Uterus (tissue), 3 donors: ENCODE measurements at regions not wholly inside any gene's neighbourhood (a gene's known extent, or its start where the extent isn't known, plus 50 kb on each side); places are given as distances from the start of the nearest gene placed in this dataset.

Source experiments
- DNase-seq, 2 donors: peaks; one replicate each; pipeline ENCODE4 v3.0.0-alpha.2; 2019 to 2020
- H3K27ac ChIP-seq, 2 donors: fragments of 200-600 bp; sonication (generic); 1 replicate in 1 of 2; 2 replicates in 1 of 2; pipeline ENCODE4 v1.5.1; 2016 to 2018
- H3K27me3 ChIP-seq, 2 donors: fragments of 200-600 bp; sonication (generic); one replicate each; pipeline ENCODE4 v1.5.1; 2018 to 2019; ENCODE audit warnings: control low read depth in 1 of 2
- H3K36me3 ChIP-seq, 2 donors: fragments of 200-600 bp; sonication (generic); one replicate each; pipeline ENCODE4 v1.5.1; 2019; ENCODE audit warnings: control low read depth in 1 of 2
- H3K4me1 ChIP-seq, 2 donors: fragments of 200-600 bp; sonication (generic); one replicate each; pipeline ENCODE4 v1.5.1; 2018 to 2019; ENCODE audit warnings: control low read depth in 1 of 2
- H3K4me3 ChIP-seq, 2 donors: fragments of 200-600 bp; sonication (generic); 1 replicate in 1 of 2; 2 replicates in 1 of 2; pipeline ENCODE4 v1.5.1; 2018 to 2019; ENCODE audit warnings: mild to moderate bottlenecking in 1 of 2
- H3K9me3 ChIP-seq, 2 donors: fragments of 200-600 bp; sonication (generic); one replicate each; pipeline ENCODE4 v1.5.1; 2019; ENCODE audit warnings: control low read depth in 1 of 2
- CTCF ChIP-seq, 4 experiments: fragments of 200-600 bp in 2 of 4; fragments of 450-650 bp in 2 of 4; sonication (generic) in 2 of 4; IDR thresholded peaks; one replicate each; pipeline ENCODE4 v1.5.1; 2016 to 2019; ENCODE audit warnings: antibody characterized with exemption in 4 of 4, mild to moderate bottlenecking in 2 of 4, moderate library complexity in 1 of 4
- POLR2A ChIP-seq, 2 donors: fragments of 450-650 bp; IDR thresholded peaks; one replicate each; pipeline ENCODE4 v1.6.1; 2016; ENCODE audit warnings: antibody characterized with exemption in 2 of 2, mild to moderate bottlenecking in 1 of 2, moderate library complexity in 1 of 2
- intact Hi-C: fragments of 100-400 bp; cut with DNase I; formaldehyde crosslinking; loops from one replicate; pipeline ENCODE4 v1.15.1; 2023; ENCODE audit warnings: low total_unique reads
- donor health status: DM: yes; HTN: yes; CAD: no.

- intact Hi-C loops, result no loop called here
- Histone ChIP-seq H3K4me3 (no peak overlapping the region), H3K27ac (no peak overlapping the region), H3K36me3 (no peaks in the 10 kb centered on the region), H3K27me3 (no peaks in the 10 kb centered on the region), H3K4me1 (no peaks in the 10 kb centered on the region), H3K9me3 (no peaks in the 10 kb centered on the region)
- no peak for DNase-seq
- no peak for TF ChIP-seq CTCF (IDR thresholded peaks at IDR 0.05)
- TF ChIP-seq POLR2A (IDR thresholded peaks at IDR 0.05), result no peak
Measured at GRCh38 chr13:90105849-90106496, 1241.5 kb upstream of the MIR17HG start.

- intact Hi-C loops, result no loop called here
- Histone ChIP-seq H3K4me1 (no peaks in the 10 kb centered on the region), H3K4me3 (no peak overlapping the region), H3K9me3 (no peaks in the 10 kb centered on the region), H3K27ac (no peak overlapping the region), H3K27me3 (no peaks in the 10 kb centered on the region), H3K36me3 (no peaks in the 10 kb centered on the region)
- TF ChIP-seq POLR2A (IDR thresholded peaks at IDR 0.05), result no peak
- TF ChIP-seq CTCF (IDR thresholded peaks at IDR 0.05), result no peak
- DNase-seq, result no peak
Measured at GRCh38 chr13:90107661-90108060, 1239.8 kb upstream of the MIR17HG start.

- no peak overlapping the region for H3K4me3 ChIP-seq
- H3K36me3 ChIP-seq, result no peaks in the 10 kb centered on the region
- no peak for TF ChIP-seq POLR2A (IDR thresholded peaks at IDR 0.05)
- no peak for TF ChIP-seq CTCF (IDR thresholded peaks at IDR 0.05)
- DNase-seq, result no peak
- intact Hi-C loops, result no loop called here
- no peak overlapping the region for H3K27ac ChIP-seq
- H3K9me3 ChIP-seq, result no peaks in the 10 kb centered on the region
- no peaks in the 10 kb centered on the region for H3K27me3 ChIP-seq
- H3K4me1 ChIP-seq, result no peaks in the 10 kb centered on the region
Measured at GRCh38 chr13:90108547-90108946, 1238.9 kb upstream of the MIR17HG start.

- no peaks in the 10 kb centered on the region for H3K27me3 ChIP-seq
- no peak overlapping the region for H3K27ac ChIP-seq
- TF ChIP-seq POLR2A (IDR thresholded peaks at IDR 0.05) (no peak), CTCF (IDR thresholded peaks at IDR 0.05) (no peak)
- intact Hi-C loops, result no loop called here
- no peak for DNase-seq
- H3K4me1 ChIP-seq, result no peaks in the 10 kb centered on the region
- H3K4me3 ChIP-seq, result no peak overlapping the region
- H3K9me3 ChIP-seq, result no peaks in the 10 kb centered on the region
- H3K36me3 ChIP-seq, result no peaks in the 10 kb centered on the region
Measured at GRCh38 chr13:90116121-90116520, 1231.4 kb upstream of the MIR17HG start.

GRCh38 chr13:90118467-90119071 is 1228.9 kb upstream of the MIR17HG start:
- intact Hi-C loops, result no loop called here
- Histone ChIP-seq H3K27me3 (no peaks in the 10 kb centered on the region), H3K4me1 (no peaks in the 10 kb centered on the region), H3K4me3 (no peak overlapping the region), H3K27ac (no peak overlapping the region), H3K9me3 (no peaks in the 10 kb centered on the region), H3K36me3 (no peaks in the 10 kb centered on the region)
- TF ChIP-seq CTCF (IDR thresholded peaks at IDR 0.05) (no peak), POLR2A (IDR thresholded peaks at IDR 0.05) (no peak)
- DNase-seq, result no peak
